T-helper 17 cell (primary cell): ENCODE measurements at regions not wholly inside any gene's neighbourhood (a gene's known extent, or its start where the extent isn't known, plus 50 kb on each side); places are given as distances from the start of the nearest gene placed in this dataset.

ENCODE experiments used
- ATAC-seq: fragments of 150-1000 bp; cut with Tn5 transposase; 2 replicates; pipeline ENCODE4 v1.10.0; 2021; ENCODE audit warnings: mild to moderate bottlenecking, moderate library complexity
- DNase-seq, 3 donors: peaks; one replicate each; pipeline versions ENCODE4 v3.0.0 to v3.0.0-alpha.2; 2020 to 2021
- H3K9me3 ChIP-seq: one replicate; pipeline ENCODE4 v1.7.0; 2013; ENCODE audit warnings: low read length, mild to moderate bottlenecking; ENCODE audit not compliant: control insufficient read depth, poor library complexity, severe bottlenecking
- H3K27ac Mint-ChIP-seq: one replicate; pipeline ENCODE4 v1.8.0; 2022; ENCODE audit warnings: mild to moderate bottlenecking, moderate library complexity, mixed read lengths
- H3K27me3 Mint-ChIP-seq: one replicate; pipeline ENCODE4 v1.8.0; 2022; ENCODE audit warnings: mixed read lengths
- H3K36me3 Mint-ChIP-seq: one replicate; pipeline ENCODE4 v1.8.0; 2022; ENCODE audit warnings: low read depth, mixed read lengths
- H3K4me1 Mint-ChIP-seq: one replicate; pipeline ENCODE4 v1.8.0; 2022; ENCODE audit warnings: mild to moderate bottlenecking, mixed read lengths
- H3K4me3 Mint-ChIP-seq: one replicate; pipeline ENCODE4 v1.8.0; 2022; ENCODE audit warnings: mild to moderate bottlenecking, moderate library complexity, mixed read lengths

DNA sequence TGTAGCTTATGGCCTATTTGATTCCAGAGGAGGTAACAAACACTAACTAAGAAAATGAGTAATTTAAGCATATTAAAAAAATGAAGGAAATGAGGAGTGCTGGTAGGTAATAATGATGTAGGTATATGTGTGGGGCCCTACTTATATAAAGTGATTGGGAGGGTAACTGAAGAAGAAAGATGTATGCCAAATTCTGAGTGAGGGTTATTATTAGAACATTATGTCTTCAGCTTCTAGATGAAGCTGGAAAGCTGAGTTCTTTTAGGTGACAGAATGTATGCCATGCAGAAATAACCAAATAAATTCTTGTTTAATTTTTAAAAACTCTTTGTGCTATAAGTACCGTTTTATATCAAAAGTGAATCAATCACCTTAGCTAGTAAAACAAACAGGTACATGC, 479.6 kb upstream of the TENM4 start:
- Mint-ChIP-seq H3K27ac (no peak overlapping the region), H3K4me3 (no peak overlapping the region), H3K36me3 (no peaks in the 10 kb centered on the region), H3K27me3 (no peaks in the 10 kb centered on the region), H3K4me1 (no peaks in the 10 kb centered on the region)
- H3K9me3 ChIP-seq: no peaks in the 10 kb centered on the region
- no peak for DNase-seq
- no peak for ATAC-seq

DNA sequence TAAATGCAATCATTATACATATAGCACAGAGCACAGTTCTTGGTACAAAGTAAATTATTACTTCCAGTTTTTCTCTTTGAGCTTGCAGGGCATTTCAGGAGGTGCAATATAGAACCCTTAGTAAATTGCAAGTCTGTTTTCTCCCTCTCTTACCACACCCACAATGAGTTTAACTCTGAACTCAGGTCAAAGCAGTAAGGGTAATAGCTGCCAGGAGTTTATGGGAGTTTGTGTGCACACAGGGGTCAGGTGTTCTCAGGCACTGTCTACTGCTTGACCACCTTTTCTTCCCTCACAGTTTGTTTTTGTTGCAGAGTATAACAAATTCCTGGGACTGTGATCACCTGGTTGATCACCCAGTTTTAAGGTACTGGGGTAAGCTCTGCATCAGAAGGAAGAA, 478.5 kb upstream of the TENM4 start:
- Mint-ChIP-seq H3K27ac (no peak overlapping the region), H3K36me3 (no peaks in the 10 kb centered on the region), H3K4me3 (no peak overlapping the region), H3K4me1 (no peaks in the 10 kb centered on the region), H3K27me3 (no peaks in the 10 kb centered on the region)
- DNase-seq (no peak), ATAC-seq (no peak)
- no peaks in the 10 kb centered on the region for H3K9me3 ChIP-seq

DNA sequence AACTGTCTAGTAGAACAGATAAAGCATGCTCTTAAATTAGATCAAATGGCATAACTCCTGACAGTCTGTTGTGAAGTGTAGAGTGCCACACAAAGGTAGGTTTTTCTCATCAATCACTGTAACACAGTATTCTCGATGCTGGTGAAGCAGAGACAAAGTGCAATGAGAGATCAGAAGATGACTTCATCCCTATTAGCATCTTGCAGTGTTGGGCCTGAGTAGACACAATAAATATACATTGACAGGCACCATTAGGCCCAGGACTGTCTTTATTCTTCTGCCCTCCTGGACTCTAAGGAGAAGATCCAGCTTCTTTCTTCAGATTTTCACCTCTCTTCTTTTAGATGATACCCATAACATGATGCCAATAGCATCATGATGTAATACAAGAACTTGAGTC, 478.0 kb upstream of the TENM4 start:
- Mint-ChIP-seq H3K36me3 (no peaks in the 10 kb centered on the region), H3K27me3 (no peaks in the 10 kb centered on the region), H3K4me3 (no peak overlapping the region), H3K27ac (no peak overlapping the region), H3K4me1 (no peaks in the 10 kb centered on the region)
- no peak for ATAC-seq
- no peak for DNase-seq
- no peaks in the 10 kb centered on the region for H3K9me3 ChIP-seq

DNA sequence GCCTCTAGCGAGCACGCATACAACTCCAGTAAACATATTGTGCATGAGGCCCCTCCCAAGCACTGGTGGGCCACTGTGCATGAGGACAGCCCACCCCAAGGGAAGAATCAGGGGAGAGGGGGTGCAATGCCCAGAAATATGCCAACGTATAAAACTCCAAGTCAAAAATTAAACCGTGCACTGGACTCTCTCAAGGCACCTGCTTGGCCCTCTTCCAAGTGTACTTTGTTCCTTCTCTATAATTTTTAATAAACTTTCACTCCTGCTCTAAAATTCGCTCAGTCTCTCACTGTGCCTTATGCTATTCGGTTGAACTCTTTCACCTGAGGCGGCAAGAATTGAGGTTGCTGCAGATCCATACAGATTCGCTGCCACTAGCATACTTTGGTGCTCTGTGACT, 465.3 kb upstream of the TENM4 start:
- ATAC-seq (no peak), DNase-seq (no peak)
- H3K4me3 Mint-ChIP-seq: no peak overlapping the region
- H3K4me1 Mint-ChIP-seq: no peaks in the 10 kb centered on the region
- no peaks in the 10 kb centered on the region for H3K9me3 ChIP-seq
- H3K36me3 Mint-ChIP-seq: no peaks in the 10 kb centered on the region
- no peak overlapping the region for H3K27ac Mint-ChIP-seq
- H3K27me3 Mint-ChIP-seq: no peaks in the 10 kb centered on the region

DNA sequence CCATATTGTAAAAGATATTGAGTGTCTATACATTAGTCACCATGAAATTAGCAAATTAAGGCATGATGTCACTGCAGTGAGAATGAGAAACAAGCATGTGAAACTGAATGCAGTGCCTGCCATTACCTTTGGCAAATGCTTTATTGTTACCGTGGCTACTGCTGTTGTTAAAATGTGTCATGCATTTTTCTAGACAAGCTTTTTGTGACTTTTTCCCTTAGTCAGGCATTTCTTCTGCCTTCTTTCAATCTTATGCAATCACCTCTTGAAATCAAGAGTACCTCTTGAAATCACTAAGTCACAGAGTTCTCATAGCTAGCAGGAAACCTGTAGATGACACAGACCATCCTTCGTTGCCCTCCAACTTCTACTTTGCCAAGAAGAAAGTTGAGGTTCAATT, 461.7 kb upstream of the TENM4 start:
- H3K4me1 Mint-ChIP-seq: no peaks in the 10 kb centered on the region
- ATAC-seq: no peak
- DNase-seq: no peak
- H3K36me3 Mint-ChIP-seq: no peaks in the 10 kb centered on the region
- H3K27me3 Mint-ChIP-seq: no peaks in the 10 kb centered on the region
- H3K9me3 ChIP-seq: no peaks in the 10 kb centered on the region
- no peak overlapping the region for H3K4me3 Mint-ChIP-seq
- no peak overlapping the region for H3K27ac Mint-ChIP-seq

DNA sequence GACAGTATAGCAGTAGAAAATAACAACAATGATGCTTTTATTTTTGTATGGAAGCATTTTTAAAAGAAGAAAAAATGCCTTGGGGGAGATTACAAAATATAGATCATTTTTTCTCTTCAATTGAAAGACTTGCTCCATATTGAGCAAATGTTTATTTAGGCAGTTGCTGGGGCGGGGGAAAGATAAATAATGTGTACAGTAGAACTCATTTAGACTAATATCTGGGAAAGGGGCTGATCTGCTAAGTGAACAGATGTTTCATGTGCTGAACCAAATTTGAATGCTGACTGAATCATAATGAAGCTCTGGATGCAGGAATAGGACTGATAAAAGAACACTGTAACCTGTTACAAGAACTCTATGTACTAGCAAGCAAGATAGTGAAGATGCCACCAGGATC, 457.1 kb upstream of the TENM4 start:
- no peak for ATAC-seq
- DNase-seq: no peak
- Mint-ChIP-seq H3K27ac (no peak overlapping the region), H3K27me3 (no peaks in the 10 kb centered on the region), H3K4me3 (no peak overlapping the region), H3K4me1 (no peaks in the 10 kb centered on the region), H3K36me3 (no peaks in the 10 kb centered on the region)
- H3K9me3 ChIP-seq: no peaks in the 10 kb centered on the region

DNA sequence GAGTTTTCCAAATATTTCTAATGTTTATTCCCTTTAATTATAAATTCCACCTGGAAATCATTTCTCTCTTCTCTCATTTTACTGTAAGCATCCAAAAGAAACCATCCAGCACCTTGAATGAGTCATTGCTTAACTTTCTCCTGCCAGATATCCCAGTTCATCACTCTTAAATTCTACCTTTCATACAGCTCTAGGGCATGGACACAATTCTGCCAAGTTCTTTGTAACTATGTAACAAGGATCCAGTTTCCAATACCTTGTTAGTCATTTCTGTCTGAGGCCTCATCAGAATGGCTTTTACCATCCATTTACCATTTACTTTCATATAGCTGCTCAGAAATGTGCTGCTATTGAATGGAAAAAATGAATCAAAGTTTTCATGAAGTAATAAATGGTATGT, 455.4 kb upstream of the TENM4 start:
- H3K27me3 Mint-ChIP-seq: no peaks in the 10 kb centered on the region
- no peak overlapping the region for H3K27ac Mint-ChIP-seq
- no peak for DNase-seq
- H3K36me3 Mint-ChIP-seq: no peaks in the 10 kb centered on the region
- no peaks in the 10 kb centered on the region for H3K4me1 Mint-ChIP-seq
- no peak for ATAC-seq
- H3K9me3 ChIP-seq: no peaks in the 10 kb centered on the region
- no peak overlapping the region for H3K4me3 Mint-ChIP-seq

DNA sequence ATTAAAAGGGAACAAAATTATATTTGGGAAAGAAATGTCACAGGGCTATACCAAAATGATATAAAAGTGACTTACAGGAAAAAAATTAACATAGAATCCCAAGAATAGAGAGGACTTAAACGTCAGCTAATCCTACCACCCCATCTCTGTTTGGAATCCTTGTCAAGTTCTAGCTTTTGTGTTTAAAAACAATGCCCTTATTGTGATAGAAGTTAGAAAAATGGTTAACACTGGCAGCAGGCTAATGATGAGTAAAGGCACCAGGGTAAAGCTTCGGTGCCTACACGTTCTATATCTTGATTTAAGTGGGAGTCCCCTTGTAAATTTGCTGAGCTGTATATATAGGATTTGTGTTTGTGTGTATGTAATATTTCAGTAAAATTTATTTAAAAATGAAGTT, 453.3 kb upstream of the TENM4 start:
- no peak for ATAC-seq

DNA sequence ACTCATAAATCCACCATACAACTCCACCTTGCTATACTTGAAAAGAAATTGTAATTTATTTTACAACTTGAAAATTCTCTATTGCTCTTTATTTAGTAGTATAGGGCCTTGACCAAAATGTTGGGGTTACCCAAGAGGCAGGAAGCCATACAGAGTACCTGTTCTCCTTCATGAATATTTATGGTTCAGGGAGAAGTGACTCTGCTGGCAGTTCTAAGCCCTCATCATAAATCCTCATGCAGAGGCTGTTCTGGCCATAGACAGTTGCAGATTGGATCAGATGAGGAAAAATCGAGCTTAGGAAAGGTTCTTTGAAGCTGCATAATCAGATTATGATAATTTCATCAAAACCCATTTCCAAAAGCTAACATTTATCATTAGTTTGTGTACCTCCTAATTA, 449.4 kb upstream of the TENM4 start:
- peaks cover 2% of the 10 kb centered on the region for H3K9me3 ChIP-seq
- Mint-ChIP-seq H3K27ac (no peak overlapping the region), H3K4me1 (no peaks in the 10 kb centered on the region), H3K27me3 (no peaks in the 10 kb centered on the region), H3K36me3 (no peaks in the 10 kb centered on the region), H3K4me3 (no peak overlapping the region)
- no peak for ATAC-seq
- no peak for DNase-seq

More for the DNA sequence above, 453.3 kb upstream of the TENM4 start:
- H3K4me3 Mint-ChIP-seq: no peak overlapping the region
- peaks cover 2% of the 10 kb centered on the region for H3K9me3 ChIP-seq
- H3K4me1 Mint-ChIP-seq: no peaks in the 10 kb centered on the region
- H3K36me3 Mint-ChIP-seq: no peaks in the 10 kb centered on the region
- no peaks in the 10 kb centered on the region for H3K27me3 Mint-ChIP-seq
- no peak for DNase-seq
- no peak overlapping the region for H3K27ac Mint-ChIP-seq

DNA sequence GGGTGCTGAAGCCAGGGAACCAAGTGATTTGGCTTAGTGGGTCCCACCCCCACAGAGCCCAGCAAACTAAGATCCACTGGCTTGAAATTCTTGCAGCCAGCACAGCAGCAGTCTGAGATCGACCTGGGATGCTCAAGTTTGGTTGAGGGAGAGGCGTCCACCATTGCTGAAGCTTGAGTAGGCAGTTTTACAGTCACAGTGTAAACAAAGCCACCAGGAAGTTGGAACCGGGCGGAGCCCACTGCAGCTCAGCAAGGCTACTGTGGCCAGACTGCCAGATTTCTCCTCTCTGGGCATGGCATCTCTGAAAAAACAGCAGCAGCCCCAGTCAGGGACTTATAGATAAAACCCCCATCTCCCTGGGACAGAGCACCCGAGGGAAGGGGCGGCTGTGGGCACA, 424.1 kb upstream of the TENM4 start:
- H3K4me3 Mint-ChIP-seq: no peak overlapping the region
- no peaks in the 10 kb centered on the region for H3K27me3 Mint-ChIP-seq
- peaks cover 2% of the 10 kb centered on the region for H3K36me3 Mint-ChIP-seq
- H3K4me1 Mint-ChIP-seq: no peaks in the 10 kb centered on the region
- H3K27ac Mint-ChIP-seq: no peak overlapping the region
- no peaks in the 10 kb centered on the region for H3K9me3 ChIP-seq
- no peak for ATAC-seq
- DNase-seq: no peak

DNA sequence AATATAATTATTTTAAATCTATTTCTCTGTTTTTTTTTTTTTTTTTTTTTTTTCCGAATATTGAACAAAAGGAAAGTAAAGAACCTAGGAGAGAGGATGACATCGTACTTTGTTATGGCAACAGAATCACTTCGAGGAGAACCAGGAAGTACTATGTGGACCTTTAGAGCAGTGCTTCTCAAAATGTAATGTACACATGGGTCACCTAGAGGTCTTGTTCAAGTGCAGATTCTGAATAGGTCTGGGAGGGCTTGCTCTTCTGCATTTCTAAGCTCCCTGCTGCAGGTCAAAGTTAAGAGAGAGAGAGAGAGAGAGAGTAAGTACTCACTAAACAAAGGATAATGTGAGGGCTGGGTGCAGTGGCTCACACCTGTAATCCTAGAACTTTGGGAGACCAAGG, 419.5 kb upstream of the TENM4 start:
- DNase-seq (no peak), ATAC-seq (no peak)
- H3K27ac Mint-ChIP-seq: no peak overlapping the region
- no peaks in the 10 kb centered on the region for H3K4me1 Mint-ChIP-seq
- H3K9me3 ChIP-seq: no peaks in the 10 kb centered on the region
- H3K4me3 Mint-ChIP-seq: no peak overlapping the region
- no peaks in the 10 kb centered on the region for H3K36me3 Mint-ChIP-seq
- no peaks in the 10 kb centered on the region for H3K27me3 Mint-ChIP-seq

DNA sequence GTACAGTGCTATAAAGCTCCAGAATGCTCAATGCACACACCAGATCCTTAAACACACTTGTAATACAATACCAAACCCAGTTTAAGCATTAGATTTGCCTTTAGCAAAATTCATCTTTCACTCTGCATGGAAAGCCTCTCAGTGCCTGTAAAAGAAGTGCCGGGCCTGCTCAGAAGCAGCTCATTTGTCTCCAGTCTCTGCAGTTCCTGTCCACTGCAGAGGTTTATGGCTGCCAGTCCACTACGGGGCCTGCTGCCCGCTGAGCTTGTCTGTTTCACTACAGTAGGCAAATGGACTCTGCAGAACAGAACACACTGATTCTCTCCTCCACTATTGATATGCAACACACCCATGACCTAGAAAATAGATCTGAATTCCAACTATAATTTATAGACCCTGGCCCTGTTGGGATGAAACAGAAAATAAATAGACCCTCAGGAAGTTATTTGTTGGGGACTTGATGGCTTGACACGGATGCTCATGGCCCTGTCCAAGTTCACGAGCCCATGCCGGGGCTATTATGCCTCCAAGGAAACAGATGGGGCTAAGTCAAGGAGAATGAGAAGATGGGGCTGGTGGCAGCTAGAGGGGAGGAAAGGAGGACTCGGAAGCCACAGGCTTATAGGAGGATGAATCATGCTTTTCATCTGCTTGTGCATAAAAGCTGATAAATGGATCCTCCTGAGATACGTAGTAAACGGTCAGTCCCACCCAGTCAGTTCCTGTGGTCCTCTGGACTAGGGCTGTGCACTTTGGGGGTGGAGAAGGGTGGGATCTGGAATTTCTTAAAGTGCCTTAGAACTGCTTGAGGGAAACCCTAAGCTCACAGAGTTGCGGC, 416.8 kb upstream of the TENM4 start:
- Mint-ChIP-seq H3K4me3 (no peak overlapping the region), H3K27ac (no peak overlapping the region), H3K36me3 (no peaks in the 10 kb centered on the region), H3K27me3 (no peaks in the 10 kb centered on the region), H3K4me1 (no peaks in the 10 kb centered on the region)
- no peaks in the 10 kb centered on the region for H3K9me3 ChIP-seq
- no peak for ATAC-seq
- no peak for DNase-seq

DNA sequence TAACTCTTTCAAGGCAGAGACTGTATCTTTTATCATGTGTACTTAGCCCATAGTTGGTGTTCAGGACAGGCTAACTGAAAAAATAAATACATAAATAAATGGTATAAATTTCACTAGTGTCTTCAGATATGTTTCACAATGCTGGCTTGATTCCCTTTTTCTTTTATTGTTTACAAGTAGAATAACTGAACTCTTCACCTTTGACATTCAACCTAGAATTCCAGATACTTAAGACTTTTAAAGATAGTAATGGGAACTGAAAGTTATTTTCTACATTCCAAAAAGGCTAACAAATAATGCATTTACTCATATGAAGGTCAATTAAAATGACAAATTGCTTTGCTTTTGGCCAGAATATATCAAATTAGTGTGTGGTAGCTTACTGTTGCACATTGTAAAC, 411.3 kb upstream of the TENM4 start:
- ATAC-seq (no peak), DNase-seq (no peak)
- H3K9me3 ChIP-seq: no peaks in the 10 kb centered on the region

DNA sequence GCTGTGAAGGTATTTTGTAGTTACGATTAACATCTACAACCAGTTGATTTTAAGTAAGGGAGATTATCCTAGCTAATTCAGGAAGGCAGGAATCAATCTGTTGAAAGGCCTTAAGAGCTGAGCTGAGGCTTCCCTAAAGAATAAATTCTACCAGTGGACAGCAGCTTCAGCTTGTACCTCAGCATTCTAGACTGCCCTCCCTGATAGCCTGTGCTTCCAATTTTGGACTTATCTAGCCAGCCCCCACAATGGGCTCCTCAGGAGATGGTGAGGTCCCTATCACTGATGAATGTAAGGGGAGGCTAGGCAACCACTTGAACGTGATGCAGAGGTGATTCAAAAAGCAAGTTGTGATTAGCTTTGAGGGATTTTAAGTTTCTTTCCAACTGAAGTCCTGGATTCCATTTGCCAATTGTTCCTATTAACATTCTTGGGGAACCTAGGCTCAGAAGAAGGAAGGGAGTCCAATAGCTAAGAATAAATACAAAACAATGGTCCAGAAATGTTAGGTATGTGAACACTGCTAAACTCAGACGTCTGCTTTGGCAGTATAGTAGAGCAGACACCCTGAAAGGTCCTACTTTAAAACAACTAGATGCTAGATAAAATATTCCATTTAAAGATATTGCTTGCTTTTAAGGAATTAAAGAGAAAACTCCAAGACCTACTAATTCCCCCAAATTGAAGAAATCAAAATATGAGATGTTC, 404.3 kb upstream of the TENM4 start:
- Mint-ChIP-seq H3K36me3 (no peaks in the 10 kb centered on the region), H3K27ac (no peak overlapping the region), H3K4me1 (no peaks in the 10 kb centered on the region), H3K27me3 (no peaks in the 10 kb centered on the region), H3K4me3 (no peak overlapping the region)
- DNase-seq (no peak), ATAC-seq (no peak)
- no peaks in the 10 kb centered on the region for H3K9me3 ChIP-seq

More for the DNA sequence above, 411.3 kb upstream of the TENM4 start:
- H3K4me3 Mint-ChIP-seq: no peak overlapping the region
- H3K36me3 Mint-ChIP-seq: no peaks in the 10 kb centered on the region
- H3K27ac Mint-ChIP-seq: no peak overlapping the region
- H3K27me3 Mint-ChIP-seq: no peaks in the 10 kb centered on the region
- no peaks in the 10 kb centered on the region for H3K4me1 Mint-ChIP-seq
